H1 (cell line): ENCODE measurements at regions not wholly inside any gene's neighbourhood (a gene's known extent, or its start where the extent isn't known, plus 50 kb on each side); places are given as distances from the start of the nearest gene placed in this dataset.
A peak's percentile ranks its signal among the peaks of the same experiment; 100 is the strongest.

ENCODE experiments used
- CTCF ChIA-PET: fragments of 300-600 bp; sonication (Branson Sonifier 250); formaldehyde crosslinking; loops from one replicate; lab custom pipeline; 2021; ENCODE audit not compliant: partially characterized antibody; lab: Charles Lee
- POLR2A ChIA-PET: fragments of 300-600 bp; sonication (Branson Sonifier 250); formaldehyde crosslinking; loops from one replicate; lab custom pipeline; 2021; ENCODE audit warnings: inconsistent platforms; ENCODE audit not compliant: partially characterized antibody; lab: Charles Lee
- DNase-seq, 2 experiments: peaks; one replicate each; pipeline versions ENCODE4 v3.0.0 to v3.0.0-alpha.2; 2010 to 2022; ENCODE audit warnings: low spot score in 2 of 2, low read depth in 1 of 2, mixed read lengths in 1 of 2
- FAIRE-seq: peaks from 2 replicates; lab custom pipeline; 2011; peaks lifted over from hg19 to GRCh38; lab: Jason Lieb, UNC
- H2AFZ ChIP-seq: 2 replicates; pipeline ENCODE4 v1.8.1; 2012; ENCODE audit warnings: low read length, inconsistent platforms
- H2AK5ac ChIP-seq: 2 replicates; pipeline ENCODE4 v1.6.1; 2013; ENCODE audit warnings: low read depth, low read length
- H2BK120ac ChIP-seq: replicated peaks from 2 replicates; pipeline ENCODE3; 2013; ENCODE audit warnings: low read depth, low read length, inconsistent platforms
- H2BK12ac ChIP-seq: 2 replicates; pipeline ENCODE4 v1.6.1; 2013; ENCODE audit warnings: low read depth, low read length
- H2BK15ac ChIP-seq: 2 replicates; pipeline ENCODE4 v1.6.1; 2013; ENCODE audit warnings: low read length
- H2BK20ac ChIP-seq: 2 replicates; pipeline ENCODE4 v1.6.1; 2013; ENCODE audit warnings: low read length
- H2BK5ac ChIP-seq: 2 replicates; pipeline ENCODE4 v1.6.1; 2013; ENCODE audit warnings: low read depth, low read length
- H3K14ac ChIP-seq: 2 replicates; pipeline ENCODE4 v1.6.1; 2013; ENCODE audit warnings: inconsistent platforms; ENCODE audit not compliant: insufficient read length
- H3K18ac ChIP-seq: 2 replicates; pipeline ENCODE4 v1.6.1; 2013; ENCODE audit warnings: low read length; ENCODE audit errors: extremely low read depth
- H3K23ac ChIP-seq: 2 replicates; pipeline ENCODE4 v1.6.1; 2013; ENCODE audit warnings: inconsistent platforms; ENCODE audit not compliant: insufficient read length
- H3K23me2 ChIP-seq: 2 replicates; pipeline ENCODE4 v1.6.1; 2013; ENCODE audit warnings: low read depth, low read length
- H3K27ac ChIP-seq: 2 replicates; pipeline ENCODE4 v1.6.1; 2011; ENCODE audit warnings: low read depth, low read length, inconsistent platforms
- H3K27me3 ChIP-seq, 4 experiments: replicated peaks in 1 of 4; 1 replicate in 1 of 4; 2 replicates in 3 of 4; pipeline versions ENCODE4 v1.6.1 to v1.8.1; 2011 to 2013; ENCODE audit warnings: low read length in 3 of 4, mild to moderate bottlenecking in 3 of 4, inconsistent platforms in 2 of 4, mixed read lengths in 2 of 4, moderate library complexity in 1 of 4; ENCODE audit not compliant: control insufficient read depth in 3 of 4, insufficient read depth in 3 of 4; ENCODE audit errors: extremely low read depth in 1 of 4
- H3K36me3 ChIP-seq, 4 experiments: 2 replicates each; pipeline versions ENCODE4 v1.6.1 to v1.8.1; 2011 to 2013; ENCODE audit warnings: mild to moderate bottlenecking in 4 of 4, low read length in 3 of 4, moderate library complexity in 2 of 4, control low read depth in 1 of 4, inconsistent platforms in 1 of 4; ENCODE audit not compliant: insufficient read depth in 4 of 4, control insufficient read depth in 2 of 4
- H3K4ac ChIP-seq: replicated peaks from 2 replicates; pipeline ENCODE3; 2013; ENCODE audit warnings: low read length, low read depth, mixed read lengths, inconsistent platforms; ENCODE audit not compliant: insufficient read length
- H3K4me1 ChIP-seq, 4 experiments: replicated peaks in 1 of 4; 1 replicate in 1 of 4; 2 replicates in 3 of 4; pipeline versions ENCODE4 v1.6.1 to v1.8.1; 2011 to 2013; ENCODE audit warnings: low read length in 3 of 4, inconsistent platforms in 2 of 4, mixed read lengths in 1 of 4; ENCODE audit not compliant: insufficient read depth in 4 of 4, control insufficient read depth in 3 of 4
- H3K4me2 ChIP-seq, 2 experiments: 2 replicates each; pipeline versions ENCODE4 v1.6.1 to v1.8.1; 2011 to 2013; ENCODE audit warnings: low read depth in 2 of 2, low read length in 2 of 2, control low read depth in 1 of 2, inconsistent platforms in 1 of 2, mild to moderate bottlenecking in 1 of 2; ENCODE audit not compliant: insufficient read depth in 1 of 2
- H3K4me3 ChIP-seq, 4 experiments: fragments of 200-600, 300-600 bp in 1 of 4; sonication (generic), shearing (Covaris generic), sonication (Bioruptor Twin) in 1 of 4; 2 replicates each; pipeline versions ENCODE4 v1.5.1 to v1.8.1; 2011 to 2016; ENCODE audit warnings: low read length in 4 of 4, low read depth in 3 of 4, control low read depth in 2 of 4, inconsistent platforms in 2 of 4, mild to moderate bottlenecking in 2 of 4, mixed read lengths in 1 of 4, moderate library complexity in 1 of 4; ENCODE audit not compliant: insufficient read depth in 2 of 4; ENCODE audit errors: extremely low read depth in 1 of 4
- H3K56ac ChIP-seq: replicated peaks from 2 replicates; pipeline ENCODE3; 2013; ENCODE audit warnings: low read depth, mild to moderate bottlenecking, mixed read lengths, low read length, inconsistent platforms; ENCODE audit not compliant: insufficient read length
- H3K79me1 ChIP-seq: 2 replicates; pipeline ENCODE4 v1.6.1; 2013; ENCODE audit warnings: low read depth, low read length, control low read depth
- H3K79me2 ChIP-seq, 2 experiments: 2 replicates each; pipeline versions ENCODE4 v1.6.1 to v1.8.1; 2012 to 2013; ENCODE audit warnings: low read length in 2 of 2, mild to moderate bottlenecking in 2 of 2, inconsistent platforms in 1 of 2; ENCODE audit not compliant: insufficient read depth in 2 of 2, control insufficient read depth in 1 of 2
- H3K9ac ChIP-seq, 4 experiments: replicated peaks in 1 of 4; 1 replicate in 1 of 4; 2 replicates in 3 of 4; pipeline versions ENCODE4 v1.6.1 to v1.8.1; 2011 to 2013; ENCODE audit warnings: low read depth in 3 of 4, low read length in 3 of 4, control low read depth in 2 of 4, mild to moderate bottlenecking in 2 of 4, moderate library complexity in 2 of 4, inconsistent platforms in 1 of 4; ENCODE audit errors: extremely low read depth in 1 of 4
- H3K9me3 ChIP-seq, 2 experiments: 2 replicates each; pipeline versions ENCODE4 v1.6.1 to v1.8.1; 2012 to 2013; ENCODE audit warnings: mild to moderate bottlenecking in 2 of 2, moderate library complexity in 2 of 2, control low read depth in 1 of 2, inconsistent platforms in 1 of 2, low read depth in 1 of 2, low read length in 1 of 2, mixed read lengths in 1 of 2; ENCODE audit not compliant: insufficient read depth in 2 of 2
- H4K20me1 ChIP-seq, 2 experiments: replicated peaks in 1 of 2; 2 replicates each; pipeline versions ENCODE3 to v1.8.1; 2011 to 2013; ENCODE audit warnings: inconsistent platforms in 2 of 2, low read length in 2 of 2, mild to moderate bottlenecking in 1 of 2; ENCODE audit not compliant: insufficient read depth in 2 of 2, control insufficient read depth in 1 of 2
- H4K5ac ChIP-seq: 2 replicates; pipeline ENCODE4 v1.6.1; 2013; ENCODE audit warnings: low read length, low read depth, mixed read lengths, inconsistent platforms; ENCODE audit not compliant: insufficient read length
- H4K8ac ChIP-seq: 2 replicates; pipeline ENCODE4 v1.8.0; 2013; ENCODE audit warnings: mild to moderate bottlenecking, moderate library complexity, low read length, inconsistent platforms; ENCODE audit not compliant: insufficient read depth; ENCODE audit errors: extremely low read depth
- H4K91ac ChIP-seq: replicated peaks from 2 replicates; pipeline ENCODE3; 2013; ENCODE audit warnings: low read length, mixed read lengths, inconsistent platforms; ENCODE audit not compliant: insufficient read length
- CBX8 ChIP-seq: fragments of 300-800, 300-1000 bp; sonication (generic); IDR thresholded peaks from 2 replicates; pipeline ENCODE4 v1.7.1; 2016; ENCODE audit warnings: low read depth, low read length, borderline replicate concordance
- CREB1 ChIP-seq: IDR thresholded peaks from 2 replicates; pipeline ENCODE4 v1.6.1; 2012; ENCODE audit warnings: inconsistent platforms
- JUND ChIP-seq: IDR thresholded peaks from 2 replicates; pipeline ENCODE4 v1.6.1; 2011; ENCODE audit warnings: mild to moderate bottlenecking, improper control_type of control experiment, low read length
- KDM1A ChIP-seq: fragments of 200-600, 300-600 bp; sonication (generic); IDR thresholded peaks from 2 replicates; pipeline ENCODE4 v1.7.1; 2016; ENCODE audit warnings: mild to moderate bottlenecking, low read length, borderline replicate concordance
- MAX ChIP-seq: IDR thresholded peaks from 2 replicates; pipeline ENCODE4 v1.6.1; 2012; ENCODE audit warnings: inconsistent platforms
- NANOG ChIP-seq: IDR thresholded peaks from 2 replicates; pipeline ENCODE4 v1.6.1; 2011; ENCODE audit warnings: low read length, low read depth, mild to moderate bottlenecking, inconsistent platforms; ENCODE audit not compliant: insufficient read depth, poor library complexity, severe bottlenecking
- RNF2 ChIP-seq: fragments of 200-900, 300-1000 bp; sonication (generic); IDR thresholded peaks from 2 replicates; pipeline ENCODE4 v1.7.1; 2016; ENCODE audit warnings: borderline replicate concordance, low read depth, mild to moderate bottlenecking, antibody characterized with exemption, low read length; ENCODE audit not compliant: poor library complexity, severe bottlenecking; ENCODE audit errors: missing control alignments
- SP4 ChIP-seq: IDR thresholded peaks from 2 replicates; pipeline ENCODE4 v1.6.1; 2012; ENCODE audit warnings: low read length, inconsistent platforms
- SUZ12 ChIP-seq: fragments of 200-600 bp; sonication (generic); IDR thresholded peaks from 2 replicates; pipeline ENCODE4 v1.6.1; 2012; ENCODE audit warnings: mild to moderate bottlenecking, inconsistent platforms, low read length, moderate library complexity, mixed read lengths
- WGBS, 2 experiments: shearing (Covaris generic) in 1 of 2; methylation state at CpG; one replicate each; pipeline versions ENCODE4 v1.1.6 to v1.1.7; 2013 to 2015; ENCODE audit warnings: low lambda C conversion rate in 2 of 2, mixed read lengths in 2 of 2, inconsistent platforms in 1 of 2, low coverage in 1 of 2, missing lambda C conversion rate in 1 of 2; ENCODE audit not compliant: insufficient replicate concordance in 2 of 2, insufficient coverage in 1 of 2, insufficient read length in 1 of 2; ENCODE audit errors: extremely low coverage in 1 of 2, missing lambda C conversion rate in 1 of 2; 5-methylcytosine and 5-hydroxymethylcytosine counted together
- TF ChIP-seq, protein P1 (sequence below): IDR thresholded peaks from 2 replicates; pipeline ENCODE4 v1.6.1; 2012; ENCODE audit warnings: inconsistent platforms

GRCh38 chr18:22347606-22348511, 69.9 kb downstream of the CTAGE1 start:
- Histone ChIP-seq H3K4me3 (peak overlapping the region; percentile 27 to 62 (median 48)), H4K91ac (no peak overlapping the region), H3K9me3 (no peaks in the 10 kb centered on the region), H4K8ac (no peak overlapping the region), H4K20me1 (peaks cover 3 to 11% of the 10 kb centered on the region in 2 experiments), H2BK5ac (no peak overlapping the region), H3K14ac (no peak overlapping the region), H2BK12ac (no peak overlapping the region), H3K79me2 (no peaks in the 10 kb centered on the region), H2BK20ac (no peak overlapping the region), H3K27me3 (peaks cover 24 to 66% (median 59%) of the 10 kb centered on the region in 4 experiments), H2BK120ac (no peak overlapping the region), H4K5ac (no peak overlapping the region), H2AFZ (no peak overlapping the region), H3K56ac (no peak overlapping the region), H3K4ac (no peak overlapping the region), H2AK5ac (no peak overlapping the region), H3K27ac (no peak overlapping the region), H3K23ac (no peak overlapping the region), H3K4me1 (peaks cover 0 to 23% (median 5%) of the 10 kb centered on the region in 4 experiments; a peak in 4 of 7 replicates), H2BK15ac (no peak overlapping the region), H3K23me2 (peaks cover 11% of the 10 kb centered on the region), H3K4me2 (peak overlapping the region; percentile 81 to 92), H3K79me1 (no peaks in the 10 kb centered on the region), H3K9ac (no peak overlapping the region), H3K36me3 (no peaks in the 10 kb centered on the region), H3K18ac (no peak overlapping the region)
- ChIA-PET POLR2A (interaction anchor here (1.2 kb wide), 1 partner anchor 16 kb away, joined by 5 read pairs; no protein-coding TSS in a partner anchor), CTCF (interaction anchor here (0.7 to 1.4 kb wide), 4 partner anchors 14 to 128 kb away, joined by 3 to 6 read pairs (median 4); no protein-coding TSS in a partner anchor)
- FAIRE-seq: no peak
- DNase-seq: peak in 1 of 2 experiments; percentile 58
- 17% methylated on average over 25 of the region's 26 CpGs; no CpG with 5 or more reads in 1 of the 2 experiments for WGBS, 2 experiments
- TF ChIP-seq JUND (no peak), NANOG (no peak), SUZ12 (peak; percentile 23; the same call in 1 of the 2 replicates), KDM1A (no peak), SP4 (no peak), CBX8 (no peak), MAX (no peak), RNF2 (peak; percentile 52), CREB1 (no peak)
- TF ChIP-seq, protein P1, sequence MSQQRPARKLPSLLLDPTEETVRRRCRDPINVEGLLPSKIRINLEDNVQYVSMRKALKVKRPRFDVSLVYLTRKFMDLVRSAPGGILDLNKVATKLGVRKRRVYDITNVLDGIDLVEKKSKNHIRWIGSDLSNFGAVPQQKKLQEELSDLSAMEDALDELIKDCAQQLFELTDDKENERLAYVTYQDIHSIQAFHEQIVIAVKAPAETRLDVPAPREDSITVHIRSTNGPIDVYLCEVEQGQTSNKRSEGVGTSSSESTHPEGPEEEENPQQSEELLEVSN: no peak
